Spleen (tissue), 11 donors: ENCODE measurements at regions not wholly inside any gene's neighbourhood (a gene's known extent, or its start where the extent isn't known, plus 50 kb on each side); places are given as distances from the start of the nearest gene placed in this dataset.

Experiments
- DNase-seq: peaks from one replicate; pipeline ENCODE4 v3.0.0-alpha.2; 2020
- H3K27ac ChIP-seq, 8 donors: fragments of 200-600 bp; sonication (generic) in 7 of 8; 1 replicate in 4 of 8; 2 replicates in 4 of 8; pipeline versions ENCODE4 v1.5.0 to v1.8.0; 2016 to 2021; ENCODE audit warnings: inconsistent platforms in 4 of 8, mild to moderate bottlenecking in 4 of 8, moderate library complexity in 1 of 8
- H3K27me3 ChIP-seq, 7 donors: fragments of 200-600 bp; sonication (generic) in 6 of 7; replicated peaks in 1 of 7; 1 replicate in 4 of 7; 2 replicates in 3 of 7; pipeline versions ENCODE4 v1.5.0 to v1.8.0; 2016 to 2021; ENCODE audit warnings: inconsistent platforms in 3 of 7, mild to moderate bottlenecking in 1 of 7
- H3K36me3 ChIP-seq, 6 donors: fragments of 200-600 bp; sonication (generic) in 5 of 6; 1 replicate in 4 of 6; 2 replicates in 2 of 6; pipeline versions ENCODE4 v1.5.0 to v1.8.0; 2016 to 2021; ENCODE audit warnings: inconsistent platforms in 2 of 6
- H3K4me1 ChIP-seq, 6 donors: fragments of 200-600 bp; sonication (generic) in 5 of 6; 1 replicate in 3 of 6; 2 replicates in 3 of 6; pipeline versions ENCODE4 v1.5.0 to v1.8.0; 2016 to 2021; ENCODE audit warnings: inconsistent platforms in 3 of 6
- H3K4me3 ChIP-seq, 8 donors: fragments of 200-600 bp; sonication (generic) in 7 of 8; 1 replicate in 4 of 8; 2 replicates in 4 of 8; pipeline versions ENCODE4 v1.5.0 to v1.8.0; 2016 to 2021; ENCODE audit warnings: inconsistent platforms in 4 of 8, mild to moderate bottlenecking in 4 of 8, moderate library complexity in 2 of 8
- H3K9me3 ChIP-seq, 8 donors: fragments of 200-600 bp; sonication (generic) in 7 of 8; 1 replicate in 4 of 8; 2 replicates in 4 of 8; pipeline versions ENCODE4 v1.5.0 to v1.8.0; 2016 to 2021; ENCODE audit warnings: inconsistent platforms in 4 of 8
- CTCF ChIP-seq, 11 experiments: fragments of 200-600 bp in 7 of 11; fragments of 450-650 bp in 4 of 11; sonication (generic) in 4 of 11; IDR thresholded peaks in 8 of 11; conservative IDR thresholded peaks in 3 of 11; 1 replicate in 7 of 11; 2 replicates in 4 of 11; pipeline versions ENCODE4 v1.4.0 to v1.8.0; 2016 to 2021; ENCODE audit warnings: antibody characterized with exemption in 11 of 11, inconsistent platforms in 4 of 11, mild to moderate bottlenecking in 1 of 11
- POLR2A ChIP-seq, 3 donors: fragments of 450-650 bp; IDR thresholded peaks; one replicate each; pipeline ENCODE4 v1.5.1; 2017; ENCODE audit warnings: antibody characterized with exemption in 3 of 3, mild to moderate bottlenecking in 1 of 3
- POLR2AphosphoS5 ChIP-seq, 3 donors: sonication (generic); formaldehyde crosslinking; IDR thresholded peaks; one replicate each; pipeline ENCODE4 v1.5.1; 2017; ENCODE audit warnings: antibody characterized with exemption in 3 of 3
- WGBS, 5 donors: extraction: QIAGEN DNeasy Blood & Tissue Kit in 3 of 5; methylation state at CpG; one replicate each; pipeline versions ENCODE4 v1.1.5 to v1.1.7; 2013 to 2018; 5-methylcytosine and 5-hydroxymethylcytosine counted together
- intact Hi-C: fragments of 100-400 bp; cut with DNase I; formaldehyde crosslinking; loops from one replicate; pipeline ENCODE4 v1.15.0; 2023; ENCODE audit warnings: low total_unique reads
- donor health status: healthy with polysubstance abuse.
- donor health status: DM: no; HTN: no; CAD: no; lungs with moderate emphysema.
- donor health status: DM: no; HTN: no; CAD: no.
- donor health status: Bipolar disorder and iron deficiency.
- donor health status: healthy.
- donor health status: DM: no; HTN: no; CAD: no.
- donor health status: DM: yes; HTN: yes; CAD: no.

DNA sequence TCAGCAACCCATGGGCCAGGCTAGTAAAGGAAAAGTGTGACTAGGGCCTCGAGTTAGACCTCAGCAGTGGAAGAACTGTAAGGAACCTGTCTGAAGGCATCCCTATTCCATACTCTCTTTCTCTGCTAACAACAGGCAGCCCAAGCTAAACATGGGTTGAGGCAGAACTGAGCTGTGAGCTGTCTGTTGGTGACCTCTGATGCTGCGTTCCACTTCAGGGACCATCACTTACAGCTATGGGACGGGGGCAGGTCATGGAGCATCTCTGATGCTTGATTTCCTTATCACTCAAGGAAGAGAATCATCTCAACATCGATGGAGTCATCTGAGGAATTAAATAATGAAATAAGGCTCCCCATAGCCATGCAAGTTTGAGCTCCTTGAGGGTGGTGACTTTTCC, 174.8 kb downstream of the ACTL7B start:
- 76 to 88% (median 85%) methylated on average over 4 of the region's 4 CpGs for WGBS, 5 donors
- TF ChIP-seq POLR2AphosphoS5 (IDR thresholded peaks at IDR 0.05) = no peak
- TF ChIP-seq POLR2A (IDR thresholded peaks at IDR 0.05) = no peak
- no peak for TF ChIP-seq CTCF (IDR thresholded peaks at IDR 0.05 in 8 of 11, conservative IDR thresholded peaks at IDR 0.05 in 3 of 11)
- DNase-seq = no peak

DNA sequence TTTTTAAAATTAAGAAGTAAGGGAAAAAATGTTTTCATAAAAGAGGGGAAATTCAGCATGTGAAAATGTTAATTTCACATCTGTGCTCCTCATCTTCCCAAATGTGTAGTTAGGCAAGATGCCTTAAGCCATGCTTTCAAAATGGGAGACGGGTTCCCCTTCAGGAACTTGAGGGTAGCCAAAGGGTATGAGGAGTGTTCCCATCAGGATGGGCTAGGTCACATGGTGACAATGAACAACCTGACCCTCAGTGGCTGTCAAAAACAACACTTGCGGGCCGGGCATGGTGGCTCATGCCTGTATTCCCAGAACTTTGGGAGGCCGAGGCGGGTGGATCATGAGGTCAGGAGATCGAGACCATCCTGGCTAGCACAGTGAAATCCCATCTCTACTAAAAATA, 178.0 kb downstream of the ACTL7B start:
- no peaks in the 10 kb centered on the region for H3K36me3 ChIP-seq
- no peaks in the 10 kb centered on the region for H3K9me3 ChIP-seq
- 91 to 98% (median 94%) methylated on average over 6 of the region's 6 CpGs for WGBS, 5 donors
- TF ChIP-seq POLR2AphosphoS5 (IDR thresholded peaks at IDR 0.05) = no peak
- TF ChIP-seq CTCF (IDR thresholded peaks at IDR 0.05 in 8 of 11, conservative IDR thresholded peaks at IDR 0.05 in 3 of 11) = no peak
- no peak for TF ChIP-seq POLR2A (IDR thresholded peaks at IDR 0.05)
- H3K4me1 ChIP-seq = no peaks in the 10 kb centered on the region
- intact Hi-C loops = no loop called here
- no peak overlapping the region for H3K27ac ChIP-seq
- H3K4me3 ChIP-seq = no peak overlapping the region
- DNase-seq = no peak
- no peaks in the 10 kb centered on the region for H3K27me3 ChIP-seq

More for the DNA sequence above, 174.8 kb downstream of the ACTL7B start:
- Histone ChIP-seq H3K27ac (no peak overlapping the region), H3K9me3 (peaks cover 0 to 4% (median 0%) of the 10 kb centered on the region in 8 donors), H3K4me3 (no peak overlapping the region), H3K27me3 (no peaks in the 10 kb centered on the region), H3K4me1 (no peaks in the 10 kb centered on the region), H3K36me3 (no peaks in the 10 kb centered on the region)
- intact Hi-C loops = no loop called here

DNA sequence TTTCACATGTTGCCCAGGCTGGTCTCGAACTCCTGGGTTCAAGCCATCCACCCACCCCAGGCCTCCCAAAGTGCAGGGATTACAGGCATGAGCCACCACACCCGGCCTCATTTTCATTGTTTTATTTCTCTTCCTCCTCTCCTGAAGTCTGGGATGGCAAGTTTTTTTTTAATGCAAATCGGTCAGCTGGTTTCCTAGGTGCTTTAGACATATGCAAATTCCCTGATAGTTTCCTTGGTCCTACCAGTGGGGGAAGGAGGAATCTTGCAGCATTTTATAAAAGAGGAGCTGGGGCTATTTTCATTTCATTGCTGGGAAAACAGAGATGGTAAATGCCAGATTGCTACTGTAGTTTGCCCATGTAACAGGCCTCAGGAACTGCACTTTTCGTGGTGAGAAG, 179.4 kb downstream of the ACTL7B start:
- no peak for DNase-seq
- Histone ChIP-seq H3K27ac (no peak overlapping the region), H3K9me3 (no peaks in the 10 kb centered on the region), H3K4me3 (no peak overlapping the region), H3K4me1 (no peaks in the 10 kb centered on the region), H3K27me3 (no peaks in the 10 kb centered on the region), H3K36me3 (no peaks in the 10 kb centered on the region)
- intact Hi-C loops = no loop called here
- TF ChIP-seq POLR2AphosphoS5 (IDR thresholded peaks at IDR 0.05) (no peak), CTCF (IDR thresholded peaks at IDR 0.05 in 8 of 11, conservative IDR thresholded peaks at IDR 0.05 in 3 of 11) (no peak), POLR2A (IDR thresholded peaks at IDR 0.05) (no peak)
- 79 to 89% (median 86%) methylated on average over 4 of the region's 4 CpGs for WGBS, 5 donors

- no peak for TF ChIP-seq POLR2AphosphoS5 (IDR thresholded peaks at IDR 0.05)
- no peak for TF ChIP-seq POLR2A (IDR thresholded peaks at IDR 0.05)
- TF ChIP-seq CTCF (IDR thresholded peaks at IDR 0.05 in 8 of 11, conservative IDR thresholded peaks at IDR 0.05 in 3 of 11) = no peak
- Histone ChIP-seq H3K9me3 (no peaks in the 10 kb centered on the region), H3K27ac (no peak overlapping the region), H3K4me1 (no peaks in the 10 kb centered on the region), H3K4me3 (no peak overlapping the region), H3K27me3 (no peaks in the 10 kb centered on the region), H3K36me3 (no peaks in the 10 kb centered on the region)
- whole genome bisulfite sequencing, 5 donors = 64 to 89% (median 77%) methylated on average over 2 of the region's 2 CpGs
- DNase-seq = no peak
- intact Hi-C loops = no loop called here
Observed at GRCh38 chr9:108675708-108676107, 180.1 kb downstream of the ACTL7B start.
